ENCODE measurements at regions not wholly inside any gene's neighbourhood (a gene's known extent, or its start where the extent isn't known, plus 50 kb on each side); places are given as distances from the start of the nearest gene placed in this dataset.

GRCh38 chr6:215335-216034, 76.8 kb upstream of the DUSP22 start:
- DNase-seq (ENCODE audit: insufficient read length, low spot score): no peak
- TF ChIP-seq CTCF (IDR thresholded peaks at IDR 0.05; ENCODE audit: insufficient read depth, missing control alignments): no peak
- no peak for FAIRE-seq

- FAIRE-seq: no peak
- TF ChIP-seq CTCF (IDR thresholded peaks at IDR 0.05; ENCODE audit: insufficient read depth, missing control alignments): peak; percentile 23
- DNase-seq (ENCODE audit: insufficient read length, low spot score): no peak
These were observed 75.1 kb upstream of the DUSP22 start for GRCh38 chr6:217048-217659.

GRCh38 chr6:218153-219018, 73.9 kb upstream of the DUSP22 start:
- DNase-seq (ENCODE audit: insufficient read length, low spot score) (no peak), FAIRE-seq (no peak)

GRCh38 chr6:219019-219570, 73.2 kb upstream of the DUSP22 start:
- DNase-seq (ENCODE audit: insufficient read length, low spot score) (no peak), FAIRE-seq (no peak)
- no peak for TF ChIP-seq CTCF (IDR thresholded peaks at IDR 0.05; ENCODE audit: insufficient read depth, missing control alignments)

More at GRCh38 chr6:218153-219018, 73.9 kb upstream of the DUSP22 start:
- no peak for TF ChIP-seq CTCF (IDR thresholded peaks at IDR 0.05; ENCODE audit: insufficient read depth, missing control alignments)

GRCh38 chr6:219641-220198, 72.6 kb upstream of the DUSP22 start:
- no peak for DNase-seq (ENCODE audit: insufficient read length, low spot score)
- FAIRE-seq: no peak
- TF ChIP-seq CTCF (IDR thresholded peaks at IDR 0.05; ENCODE audit: insufficient read depth, missing control alignments): no peak

- TF ChIP-seq CTCF (IDR thresholded peaks at IDR 0.05; ENCODE audit: insufficient read depth, missing control alignments): no peak
- no peak for FAIRE-seq
These were observed 72.0 kb upstream of the DUSP22 start for GRCh38 chr6:220312-220711.

More at GRCh38 chr6:220312-220711, 72.0 kb upstream of the DUSP22 start:
- no peak for DNase-seq (ENCODE audit: insufficient read length, low spot score)

All from D721Med (cell line).